Parathyroid adenoma (tissue), 2 donors: ENCODE measurements at regions not wholly inside any gene's neighbourhood (a gene's known extent, or its start where the extent isn't known, plus 50 kb on each side); places are given as distances from the start of the nearest gene placed in this dataset.
"Not testable (repeated sequence)": the region's sequence is repeated elsewhere in the genome, so short reads cannot be mapped to it uniquely, and the experiment has no call there.

Experiments used
- H2AFZ ChIP-seq: fragments of 300-600 bp; sonication (generic); one replicate; pipeline ENCODE4 v1.7.0; 2017; ENCODE audit warnings: antibody characterized with exemption, mild to moderate bottlenecking
- H3K27ac ChIP-seq: fragments of 300-600 bp; sonication (generic); one replicate; pipeline ENCODE4 v1.7.0; 2017
- H3K27me3 ChIP-seq: fragments of 300-600 bp; sonication (generic); one replicate; pipeline ENCODE4 v1.7.0; 2017; ENCODE audit warnings: low read length; ENCODE audit not compliant: control insufficient read depth, insufficient read depth
- H3K36me3 ChIP-seq: fragments of 300-600 bp; sonication (generic); one replicate; pipeline ENCODE4 v1.7.0; 2017; ENCODE audit warnings: low read length; ENCODE audit not compliant: control insufficient read depth, insufficient read depth
- H3K4me1 ChIP-seq: fragments of 300-600 bp; sonication (generic); one replicate; pipeline ENCODE4 v1.7.0; 2017; ENCODE audit warnings: control low read depth
- H3K4me2 ChIP-seq: fragments of 300-600 bp; sonication (generic); one replicate; pipeline ENCODE4 v1.7.0; 2017; ENCODE audit warnings: low read length
- H3K4me3 ChIP-seq: fragments of 300-600 bp; sonication (generic); one replicate; pipeline ENCODE4 v1.7.0; 2017; ENCODE audit warnings: low read depth, low read length
- H3K79me2 ChIP-seq: fragments of 300-600 bp; sonication (generic); one replicate; pipeline ENCODE4 v1.7.0; 2017; ENCODE audit warnings: control low read depth
- H3K9ac ChIP-seq: fragments of 300-600 bp; sonication (generic); one replicate; pipeline ENCODE4 v1.7.0; 2017; ENCODE audit warnings: mild to moderate bottlenecking
- H3K9me3 ChIP-seq: fragments of 300-600 bp; sonication (generic); one replicate; pipeline ENCODE4 v1.7.0; 2017; ENCODE audit warnings: low read length; ENCODE audit not compliant: control insufficient read depth
- TF ChIP-seq, protein P1 (sequence below): fragments of 300-600 bp; sonication (generic); IDR thresholded peaks from one replicate; pipeline ENCODE4 v1.7.0; 2017; ENCODE audit warnings: antibody characterized with exemption, mild to moderate bottlenecking
- donor health status: primary hyperparathyroidism.

DNA sequence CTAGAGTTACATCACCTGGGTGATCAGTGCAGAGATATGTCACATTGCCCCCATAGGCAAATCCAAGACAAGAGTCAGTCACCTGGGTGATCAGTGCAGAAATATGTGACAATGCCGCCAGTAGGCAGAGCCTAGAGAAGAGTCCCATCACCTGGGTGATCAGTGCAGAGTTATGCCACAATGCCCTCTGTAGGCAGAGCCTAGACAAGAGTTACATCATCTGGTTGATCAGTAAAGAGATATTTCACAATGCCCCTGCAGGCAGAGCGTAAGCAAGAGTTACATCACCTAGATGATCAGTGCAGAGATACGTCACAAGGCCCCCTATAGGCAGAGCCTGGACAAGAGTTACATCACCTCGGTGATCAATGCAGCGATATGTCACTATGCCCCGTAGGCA lies 63.3 kb upstream of the FRG2B start:
- TF ChIP-seq, protein P1, sequence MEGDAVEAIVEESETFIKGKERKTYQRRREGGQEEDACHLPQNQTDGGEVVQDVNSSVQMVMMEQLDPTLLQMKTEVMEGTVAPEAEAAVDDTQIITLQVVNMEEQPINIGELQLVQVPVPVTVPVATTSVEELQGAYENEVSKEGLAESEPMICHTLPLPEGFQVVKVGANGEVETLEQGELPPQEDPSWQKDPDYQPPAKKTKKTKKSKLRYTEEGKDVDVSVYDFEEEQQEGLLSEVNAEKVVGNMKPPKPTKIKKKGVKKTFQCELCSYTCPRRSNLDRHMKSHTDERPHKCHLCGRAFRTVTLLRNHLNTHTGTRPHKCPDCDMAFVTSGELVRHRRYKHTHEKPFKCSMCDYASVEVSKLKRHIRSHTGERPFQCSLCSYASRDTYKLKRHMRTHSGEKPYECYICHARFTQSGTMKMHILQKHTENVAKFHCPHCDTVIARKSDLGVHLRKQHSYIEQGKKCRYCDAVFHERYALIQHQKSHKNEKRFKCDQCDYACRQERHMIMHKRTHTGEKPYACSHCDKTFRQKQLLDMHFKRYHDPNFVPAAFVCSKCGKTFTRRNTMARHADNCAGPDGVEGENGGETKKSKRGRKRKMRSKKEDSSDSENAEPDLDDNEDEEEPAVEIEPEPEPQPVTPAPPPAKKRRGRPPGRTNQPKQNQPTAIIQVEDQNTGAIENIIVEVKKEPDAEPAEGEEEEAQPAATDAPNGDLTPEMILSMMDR, result peak; percentile 23
- not testable (repeated sequence) for H3K27me3 ChIP-seq

DNA sequence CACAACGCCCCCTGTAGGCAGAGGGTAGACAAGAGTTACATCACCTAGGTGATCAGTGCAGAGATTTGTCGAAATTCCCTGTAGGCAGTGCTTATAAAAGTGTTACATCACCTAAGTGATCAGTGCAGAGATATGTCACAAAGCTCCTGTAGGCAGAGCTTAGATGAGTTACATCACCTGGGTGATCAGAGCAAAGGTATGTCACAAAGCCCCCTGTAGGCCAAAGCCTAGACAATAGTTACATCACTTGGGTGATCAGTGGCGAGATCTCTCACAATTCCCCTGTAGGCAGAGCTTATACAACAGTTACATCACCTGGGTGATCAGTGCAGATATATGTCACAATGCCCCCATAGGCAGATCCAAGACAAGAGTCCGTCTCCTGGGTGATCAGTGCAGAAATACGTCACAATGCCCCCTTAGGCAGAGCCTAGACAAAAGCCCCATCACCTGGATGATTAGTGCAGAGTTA lies 61.9 kb upstream of the FRG2B start:
- H3K9ac ChIP-seq, H3K27ac ChIP-seq, H3K4me3 ChIP-seq, H3K9me3 ChIP-seq, H3K4me2 ChIP-seq, H2AFZ ChIP-seq, H3K79me2 ChIP-seq, H3K4me1 ChIP-seq, H3K27me3 ChIP-seq, H3K36me3 ChIP-seq: not testable (repeated sequence)

More for the DNA sequence above, 63.3 kb upstream of the FRG2B start:
- not testable (repeated sequence) for H2AFZ ChIP-seq, H3K4me2 ChIP-seq, H3K36me3 ChIP-seq, H3K4me1 ChIP-seq, H3K79me2 ChIP-seq, H3K9ac ChIP-seq, H3K9me3 ChIP-seq, H3K4me3 ChIP-seq
- H3K27ac ChIP-seq, result peak overlapping the region; percentile 65

DNA sequence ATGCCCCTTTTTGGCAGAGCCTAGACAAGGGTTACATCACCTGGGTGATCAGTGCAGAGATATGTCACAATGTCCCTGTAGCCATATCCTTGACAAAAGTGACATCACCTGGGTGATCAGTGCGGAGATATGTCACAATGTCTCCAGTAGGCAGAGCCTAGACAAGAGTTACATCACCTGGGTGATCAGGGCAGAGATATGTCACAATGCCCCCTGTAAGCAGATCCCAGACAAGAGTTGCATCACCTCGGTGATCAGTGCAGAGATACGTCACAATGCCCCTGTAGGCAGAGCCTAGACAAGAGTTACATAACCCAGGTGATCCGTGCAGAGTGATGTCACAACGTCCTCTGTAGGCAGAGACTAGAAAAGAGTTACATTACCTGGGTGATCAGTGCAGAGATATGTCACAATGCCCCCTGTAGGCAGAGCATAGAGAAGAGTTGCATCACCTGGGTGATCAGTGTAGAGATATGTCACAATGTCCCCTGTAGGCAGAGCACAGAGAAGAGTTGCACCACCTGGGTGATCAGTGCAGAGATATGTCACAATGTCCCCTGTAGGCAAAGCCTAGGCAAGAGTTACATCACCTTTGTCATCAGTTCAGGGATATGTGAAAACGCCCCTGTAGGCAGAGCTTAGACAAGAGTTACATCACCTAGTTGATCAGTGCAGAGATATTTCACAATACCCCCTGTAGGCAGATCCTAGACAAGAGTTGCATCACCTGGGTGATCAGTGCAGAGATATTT lies 61.3 kb upstream of the FRG2B start:
- H3K27me3 ChIP-seq, result not testable (repeated sequence)

DNA sequence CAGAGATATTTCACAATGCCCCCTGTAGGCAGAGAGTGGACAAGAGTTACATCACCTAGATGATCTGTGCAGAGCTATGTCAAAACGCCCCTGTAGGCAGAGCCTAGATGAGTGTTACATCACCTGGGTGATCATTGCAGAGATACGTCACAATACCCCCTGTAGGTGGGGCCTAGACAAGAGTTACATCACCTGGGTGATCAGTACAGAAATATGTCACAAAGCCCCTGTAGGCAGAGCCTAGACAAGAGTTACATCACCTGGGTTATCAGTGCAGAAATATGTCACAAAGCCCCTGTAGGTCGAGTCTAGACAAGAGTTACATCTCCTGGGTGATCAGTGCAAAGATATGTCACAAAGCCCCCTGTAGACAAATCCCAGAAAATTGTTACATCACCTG lies 60.4 kb upstream of the FRG2B start:
- H3K4me3 ChIP-seq, H3K4me1 ChIP-seq, H2AFZ ChIP-seq: not testable (repeated sequence)

More for the DNA sequence above, 61.3 kb upstream of the FRG2B start:
- H3K36me3 ChIP-seq, H3K9ac ChIP-seq, H3K27ac ChIP-seq, H2AFZ ChIP-seq, H3K4me3 ChIP-seq, H3K79me2 ChIP-seq, H3K4me1 ChIP-seq, H3K9me3 ChIP-seq, H3K4me2 ChIP-seq: not testable (repeated sequence)

More for the DNA sequence above, 60.4 kb upstream of the FRG2B start:
- H3K79me2 ChIP-seq, H3K36me3 ChIP-seq, H3K27ac ChIP-seq, H3K9ac ChIP-seq, H3K4me2 ChIP-seq, H3K27me3 ChIP-seq, H3K9me3 ChIP-seq: not testable (repeated sequence)
